Stomach (tissue), 8 donors: ENCODE measurements at regions not wholly inside any gene's neighbourhood (a gene's known extent, or its start where the extent isn't known, plus 50 kb on each side); places are given as distances from the start of the nearest gene placed in this dataset.

Experiments used
- DNase-seq, 2 donors: peaks; one replicate each; pipeline versions ENCODE4 v3.0.0 to v3.0.0-alpha.2; 2013 to 2019
- H3K27ac ChIP-seq, 5 donors: fragments of 200-600 bp in 4 of 5; sonication (generic) in 4 of 5; one replicate each; pipeline ENCODE4 v1.5.1; 2013 to 2019; ENCODE audit warnings: mild to moderate bottlenecking in 1 of 5, moderate library complexity in 1 of 5
- H3K27me3 ChIP-seq, 3 donors: fragments of 200-600 bp; sonication (generic); one replicate each; pipeline ENCODE4 v1.5.1; 2017 to 2019; ENCODE audit warnings: mixed run types in 1 of 3
- H3K36me3 ChIP-seq, 4 donors: fragments of 200-600 bp; sonication (generic); 1 replicate in 3 of 4; 2 replicates in 1 of 4; pipeline ENCODE4 v1.5.1; 2016 to 2019
- H3K4me1 ChIP-seq, 4 donors: fragments of 200-600 bp; sonication (generic); one replicate each; pipeline ENCODE4 v1.5.1; 2016 to 2019
- H3K4me3 ChIP-seq, 4 donors: fragments of 200-600 bp; sonication (generic) in 3 of 4; one replicate each; pipeline ENCODE4 v1.5.1; 2016 to 2019; ENCODE audit warnings: mild to moderate bottlenecking in 1 of 4
- H3K9me3 ChIP-seq, 4 donors: fragments of 200-600 bp; sonication (generic); one replicate each; pipeline ENCODE4 v1.5.1; 2016 to 2019
- EP300 ChIP-seq: sonication (generic); formaldehyde crosslinking; IDR thresholded peaks from one replicate; pipeline ENCODE4 v1.6.1; 2017; ENCODE audit warnings: antibody characterized with exemption
- POLR2A ChIP-seq, 4 donors: fragments of 450-650 bp; IDR thresholded peaks; one replicate each; pipeline ENCODE4 v1.6.1; 2016; ENCODE audit warnings: antibody characterized with exemption in 4 of 4, control low read depth in 2 of 4, mild to moderate bottlenecking in 1 of 4, moderate library complexity in 1 of 4
- POLR2AphosphoS5 ChIP-seq, 3 donors: sonication (generic); formaldehyde crosslinking; IDR thresholded peaks; one replicate each; pipeline ENCODE4 v1.6.1; 2016; ENCODE audit warnings: antibody characterized with exemption in 3 of 3
- WGBS, 5 donors: extraction: QIAGEN DNeasy Blood & Tissue Kit in 3 of 5; methylation state at CpG; one replicate each; pipeline versions ENCODE4 v1.1.5 to v1.1.7; 2013 to 2018; 5-methylcytosine and 5-hydroxymethylcytosine counted together
- intact Hi-C: fragments of 100-400 bp; cut with DNase I; formaldehyde crosslinking; loops from one replicate; pipeline ENCODE4 v1.15.1; 2023; ENCODE audit warnings: low total_unique reads
- TF ChIP-seq, protein P1 (sequence below), 7 experiments: fragments of 450-650 bp in 4 of 7; fragments of 200-600 bp in 3 of 7; sonication (generic) in 3 of 7; IDR thresholded peaks; one replicate each; pipeline ENCODE4 v1.5.1; 2016 to 2019; ENCODE audit warnings: antibody characterized with exemption in 7 of 7, control low read depth in 2 of 7, mild to moderate bottlenecking in 1 of 7
- donor health status: healthy with polysubstance abuse.
- donor health status: Bipolar disorder and iron deficiency.
- donor health status: healthy.

DNA sequence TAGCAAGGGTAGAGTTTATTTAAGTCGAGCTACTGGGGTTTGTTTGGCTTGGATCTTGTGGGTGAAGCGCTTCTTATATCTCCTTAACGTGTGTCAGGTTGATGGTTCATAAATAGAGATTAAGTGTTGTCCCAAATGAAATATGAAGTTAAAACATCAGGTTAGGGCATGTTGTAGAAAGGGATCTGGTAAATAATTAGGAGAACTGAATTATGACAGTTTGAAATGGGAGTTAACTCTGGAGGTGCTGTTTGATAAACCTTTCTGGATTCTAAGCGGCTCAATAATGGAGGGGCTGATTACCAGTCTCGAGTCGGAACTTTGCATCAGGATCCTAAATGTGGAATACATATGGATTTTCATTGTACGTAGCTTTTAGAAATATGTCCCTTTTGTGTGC is 717.0 kb upstream of the WWC1 start:
- TF ChIP-seq POLR2AphosphoS5 (IDR thresholded peaks at IDR 0.05) (no peak), EP300 (no peak), POLR2A (IDR thresholded peaks at IDR 0.05) (no peak)
- TF ChIP-seq, protein P1, sequence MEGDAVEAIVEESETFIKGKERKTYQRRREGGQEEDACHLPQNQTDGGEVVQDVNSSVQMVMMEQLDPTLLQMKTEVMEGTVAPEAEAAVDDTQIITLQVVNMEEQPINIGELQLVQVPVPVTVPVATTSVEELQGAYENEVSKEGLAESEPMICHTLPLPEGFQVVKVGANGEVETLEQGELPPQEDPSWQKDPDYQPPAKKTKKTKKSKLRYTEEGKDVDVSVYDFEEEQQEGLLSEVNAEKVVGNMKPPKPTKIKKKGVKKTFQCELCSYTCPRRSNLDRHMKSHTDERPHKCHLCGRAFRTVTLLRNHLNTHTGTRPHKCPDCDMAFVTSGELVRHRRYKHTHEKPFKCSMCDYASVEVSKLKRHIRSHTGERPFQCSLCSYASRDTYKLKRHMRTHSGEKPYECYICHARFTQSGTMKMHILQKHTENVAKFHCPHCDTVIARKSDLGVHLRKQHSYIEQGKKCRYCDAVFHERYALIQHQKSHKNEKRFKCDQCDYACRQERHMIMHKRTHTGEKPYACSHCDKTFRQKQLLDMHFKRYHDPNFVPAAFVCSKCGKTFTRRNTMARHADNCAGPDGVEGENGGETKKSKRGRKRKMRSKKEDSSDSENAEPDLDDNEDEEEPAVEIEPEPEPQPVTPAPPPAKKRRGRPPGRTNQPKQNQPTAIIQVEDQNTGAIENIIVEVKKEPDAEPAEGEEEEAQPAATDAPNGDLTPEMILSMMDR (IDR thresholded peaks at IDR 0.05) = no peak
- H3K36me3 ChIP-seq = no peaks in the 10 kb centered on the region
- peaks cover 0 to 4% (median 0%) of the 10 kb centered on the region in 4 donors for H3K9me3 ChIP-seq
- H3K27me3 ChIP-seq = peaks cover 0 to 66% (median 0%) of the 10 kb centered on the region in 3 donors
- H3K27ac ChIP-seq = no peak overlapping the region
- H3K4me3 ChIP-seq = no peak overlapping the region
- DNase-seq = no peak
- WGBS, 5 donors = 36 to 52% (median 39%) methylated on average over 7 of the region's 7 CpGs
- intact Hi-C loops = no loop called here
- peaks cover 0 to 16% (median 4%) of the 10 kb centered on the region in 4 donors for H3K4me1 ChIP-seq

GRCh38 chr5:167575330-167575729 is 716.1 kb upstream of the WWC1 start:
- Histone ChIP-seq H3K4me3 (no peak overlapping the region), H3K27ac (no peak overlapping the region), H3K27me3 (peaks cover 0 to 68% (median 0%) of the 10 kb centered on the region in 3 donors), H3K9me3 (peaks cover 0 to 4% (median 0%) of the 10 kb centered on the region in 4 donors), H3K36me3 (no peaks in the 10 kb centered on the region), H3K4me1 (peaks cover 0 to 16% (median 4%) of the 10 kb centered on the region in 4 donors)
- 68 to 85% (median 84%) methylated on average over 5 of the region's 5 CpGs for WGBS, 5 donors
- TF ChIP-seq POLR2AphosphoS5 (IDR thresholded peaks at IDR 0.05) (no peak), POLR2A (IDR thresholded peaks at IDR 0.05) (no peak), EP300 (no peak)
- TF ChIP-seq, protein P1 (IDR thresholded peaks at IDR 0.05) = no peak
- intact Hi-C loops = no loop called here
- no peak for DNase-seq

- Histone ChIP-seq H3K27me3 (peaks cover 0 to 67% (median 0%) of the 10 kb centered on the region in 3 donors), H3K4me1 (peaks cover 0 to 16% (median 4%) of the 10 kb centered on the region in 4 donors), H3K36me3 (no peaks in the 10 kb centered on the region), H3K9me3 (peaks cover 0 to 4% (median 0%) of the 10 kb centered on the region in 4 donors), H3K4me3 (no peak overlapping the region), H3K27ac (no peak overlapping the region)
- no peak for DNase-seq
- intact Hi-C loops = no loop called here
- WGBS, 5 donors = 80 to 93% (median 86%) methylated on average over 2 of the region's 2 CpGs
- no peak for TF ChIP-seq POLR2A (IDR thresholded peaks at IDR 0.05)
- TF ChIP-seq, protein P1 (IDR thresholded peaks at IDR 0.05) = no peak
- TF ChIP-seq EP300 = no peak
- no peak for TF ChIP-seq POLR2AphosphoS5 (IDR thresholded peaks at IDR 0.05)
Observed at GRCh38 chr5:167576126-167576525, 715.3 kb upstream of the WWC1 start.

DNA sequence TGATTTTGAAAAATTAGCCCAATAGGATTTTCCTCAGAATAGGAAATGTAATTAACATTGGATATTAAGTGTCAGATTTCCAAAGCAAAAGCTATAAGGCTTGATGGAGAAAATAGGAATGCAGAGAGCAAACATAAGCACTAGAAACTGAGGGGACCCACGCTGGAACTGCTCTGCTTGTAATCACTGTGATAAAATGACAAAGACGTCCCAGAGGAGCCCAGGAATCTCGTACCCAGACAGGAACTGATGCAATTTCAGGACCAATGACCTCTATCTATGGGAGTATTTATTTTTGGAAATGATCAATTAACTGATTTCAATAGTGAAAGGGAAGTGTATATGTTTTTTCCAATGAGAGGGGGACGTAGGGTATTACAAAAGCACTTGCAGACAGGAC is 714.5 kb upstream of the WWC1 start:
- WGBS, 5 donors = 20 to 32% (median 25%) methylated on average over 4 of the region's 4 CpGs
- Histone ChIP-seq H3K4me1 (peaks cover 0 to 16% (median 4%) of the 10 kb centered on the region in 4 donors), H3K9me3 (peaks cover 0 to 4% (median 0%) of the 10 kb centered on the region in 4 donors), H3K27me3 (peaks cover 0 to 60% (median 0%) of the 10 kb centered on the region in 3 donors), H3K27ac (no peak overlapping the region), H3K4me3 (no peak overlapping the region), H3K36me3 (no peaks in the 10 kb centered on the region)
- TF ChIP-seq EP300 (no peak), POLR2AphosphoS5 (IDR thresholded peaks at IDR 0.05) (no peak), POLR2A (IDR thresholded peaks at IDR 0.05) (no peak)
- TF ChIP-seq, protein P1 (IDR thresholded peaks at IDR 0.05) = no peak
- intact Hi-C loops = no loop called here
- no peak for DNase-seq
